Suprapubic skin (tissue), 4 donors: ENCODE measurements at regions not wholly inside any gene's neighbourhood (a gene's known extent, or its start where the extent isn't known, plus 50 kb on each side); places are given as distances from the start of the nearest gene placed in this dataset.

ENCODE experiments used
- DNase-seq, 2 donors: peaks; one replicate each; pipeline ENCODE4 v3.0.0-alpha.2; 2019; ENCODE audit warnings: low spot score in 2 of 2
- H3K27ac ChIP-seq: fragments of 200-600 bp; sonication (generic); one replicate; pipeline ENCODE4 v1.5.1; 2019
- H3K27me3 ChIP-seq: fragments of 200-600 bp; sonication (generic); one replicate; pipeline ENCODE4 v1.5.1; 2019
- H3K36me3 ChIP-seq: fragments of 200-600 bp; sonication (generic); one replicate; pipeline ENCODE4 v1.5.1; 2019
- H3K4me1 ChIP-seq: fragments of 200-600 bp; sonication (generic); one replicate; pipeline ENCODE4 v1.5.1; 2019
- H3K4me3 ChIP-seq: fragments of 200-600 bp; sonication (generic); one replicate; pipeline ENCODE4 v1.5.1; 2019; ENCODE audit warnings: mild to moderate bottlenecking
- H3K9me3 ChIP-seq: fragments of 200-600 bp; sonication (generic); one replicate; pipeline ENCODE4 v1.5.1; 2019
- EP300 ChIP-seq: sonication (generic); formaldehyde crosslinking; IDR thresholded peaks from one replicate; pipeline ENCODE4 v1.6.1; 2017; ENCODE audit warnings: antibody characterized with exemption
- POLR2A ChIP-seq, 2 donors: fragments of 450-650 bp; IDR thresholded peaks; one replicate each; pipeline ENCODE4 v1.6.1; 2017; ENCODE audit warnings: antibody characterized with exemption in 2 of 2, mild to moderate bottlenecking in 2 of 2, moderate library complexity in 2 of 2
- POLR2AphosphoS5 ChIP-seq, 3 donors: sonication (generic); formaldehyde crosslinking; IDR thresholded peaks; one replicate each; pipeline ENCODE4 v1.6.1; 2017; ENCODE audit warnings: antibody characterized with exemption in 3 of 3
- WGBS: methylation state at CpG from one replicate; pipeline ENCODE4 v1.1.5; 2018; 5-methylcytosine and 5-hydroxymethylcytosine counted together
- TF ChIP-seq, protein P1 (sequence below), 2 donors: fragments of 200-600 bp in 1 of 2; fragments of 450-650 bp in 1 of 2; sonication (generic) in 1 of 2; IDR thresholded peaks; one replicate each; pipeline ENCODE4 v1.5.1; 2016 to 2019; ENCODE audit warnings: antibody characterized with exemption in 2 of 2, mild to moderate bottlenecking in 1 of 2, moderate library complexity in 1 of 2

- 71% methylated on average over 3 of the region's 3 CpGs for WGBS
- Histone ChIP-seq H3K36me3 (no peaks in the 10 kb centered on the region), H3K4me3 (no peak overlapping the region), H3K9me3 (peaks cover 3% of the 10 kb centered on the region), H3K27me3 (peaks cover 13% of the 10 kb centered on the region), H3K27ac (no peak overlapping the region), H3K4me1 (peaks cover 8% of the 10 kb centered on the region)
- TF ChIP-seq POLR2AphosphoS5 (IDR thresholded peaks at IDR 0.05) (no peak), POLR2A (IDR thresholded peaks at IDR 0.05) (no peak), EP300 (no peak)
- TF ChIP-seq, protein P1, sequence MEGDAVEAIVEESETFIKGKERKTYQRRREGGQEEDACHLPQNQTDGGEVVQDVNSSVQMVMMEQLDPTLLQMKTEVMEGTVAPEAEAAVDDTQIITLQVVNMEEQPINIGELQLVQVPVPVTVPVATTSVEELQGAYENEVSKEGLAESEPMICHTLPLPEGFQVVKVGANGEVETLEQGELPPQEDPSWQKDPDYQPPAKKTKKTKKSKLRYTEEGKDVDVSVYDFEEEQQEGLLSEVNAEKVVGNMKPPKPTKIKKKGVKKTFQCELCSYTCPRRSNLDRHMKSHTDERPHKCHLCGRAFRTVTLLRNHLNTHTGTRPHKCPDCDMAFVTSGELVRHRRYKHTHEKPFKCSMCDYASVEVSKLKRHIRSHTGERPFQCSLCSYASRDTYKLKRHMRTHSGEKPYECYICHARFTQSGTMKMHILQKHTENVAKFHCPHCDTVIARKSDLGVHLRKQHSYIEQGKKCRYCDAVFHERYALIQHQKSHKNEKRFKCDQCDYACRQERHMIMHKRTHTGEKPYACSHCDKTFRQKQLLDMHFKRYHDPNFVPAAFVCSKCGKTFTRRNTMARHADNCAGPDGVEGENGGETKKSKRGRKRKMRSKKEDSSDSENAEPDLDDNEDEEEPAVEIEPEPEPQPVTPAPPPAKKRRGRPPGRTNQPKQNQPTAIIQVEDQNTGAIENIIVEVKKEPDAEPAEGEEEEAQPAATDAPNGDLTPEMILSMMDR (IDR thresholded peaks at IDR 0.05), result no peak
- DNase-seq, result no peak
Measured at GRCh38 chr20:48106428-48106827, 321.1 kb upstream of the SULF2 start.

GRCh38 chr20:48105526-48105925 lies 320.2 kb upstream of the SULF2 start:
- H3K4me3 ChIP-seq, result no peak overlapping the region
- no peak overlapping the region for H3K27ac ChIP-seq
- TF ChIP-seq EP300 (no peak), POLR2A (IDR thresholded peaks at IDR 0.05) (no peak), POLR2AphosphoS5 (IDR thresholded peaks at IDR 0.05) (no peak)
- TF ChIP-seq, protein P1 (IDR thresholded peaks at IDR 0.05), result no peak
- DNase-seq, result no peak
- peaks cover 8% of the 10 kb centered on the region for H3K4me1 ChIP-seq
- no peaks in the 10 kb centered on the region for H3K36me3 ChIP-seq
- H3K27me3 ChIP-seq, result peaks cover 14% of the 10 kb centered on the region
- WGBS, result 78% methylated on average over 11 of the region's 11 CpGs
- peaks cover 3% of the 10 kb centered on the region for H3K9me3 ChIP-seq

GRCh38 chr20:48102931-48103660 lies 317.8 kb upstream of the SULF2 start:
- no peaks in the 10 kb centered on the region for H3K36me3 ChIP-seq
- H3K9me3 ChIP-seq, result peaks cover 3% of the 10 kb centered on the region
- 56% methylated on average over 11 of the region's 11 CpGs for WGBS
- H3K4me3 ChIP-seq, result no peak overlapping the region
- no peak for TF ChIP-seq POLR2AphosphoS5 (IDR thresholded peaks at IDR 0.05)
- no peak for TF ChIP-seq POLR2A (IDR thresholded peaks at IDR 0.05)
- TF ChIP-seq, protein P1 (IDR thresholded peaks at IDR 0.05), result no peak
- no peak for TF ChIP-seq EP300
- peaks cover 14% of the 10 kb centered on the region for H3K27me3 ChIP-seq
- no peak overlapping the region for H3K27ac ChIP-seq
- DNase-seq, result no peak
- peaks cover 8% of the 10 kb centered on the region for H3K4me1 ChIP-seq

DNA sequence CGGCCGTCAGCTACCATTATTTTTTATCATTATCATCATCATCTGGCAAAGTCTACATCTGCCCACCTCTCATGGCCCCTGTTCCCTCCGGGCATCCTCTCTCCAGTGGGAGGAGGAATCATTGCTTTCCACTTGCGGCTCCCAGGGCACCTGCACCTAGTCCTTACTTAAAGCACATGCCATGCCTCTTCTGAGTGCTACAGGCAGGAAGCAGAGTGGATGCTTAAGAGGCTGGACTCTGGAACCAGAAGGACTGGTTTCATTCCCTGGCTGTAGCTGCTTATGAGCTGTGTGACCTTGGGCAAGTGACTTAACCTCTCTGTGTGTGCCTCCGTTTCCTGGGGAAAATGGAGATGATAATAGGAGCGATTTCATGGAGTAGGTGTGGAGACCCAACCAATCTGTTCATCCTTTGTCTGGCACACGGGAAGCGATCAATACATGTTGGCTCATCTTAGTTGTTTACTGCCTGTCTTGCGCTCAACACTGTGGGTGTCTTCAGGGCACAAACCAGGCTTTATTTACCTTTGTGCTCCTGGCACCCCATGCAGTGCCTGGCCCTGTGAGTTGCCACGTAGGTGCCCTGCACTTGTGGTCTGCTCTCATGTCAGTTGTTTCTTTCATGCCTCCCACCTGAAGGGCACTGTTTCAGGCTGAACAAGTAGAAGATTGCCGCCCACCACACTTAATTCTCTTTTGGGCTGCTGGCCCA lies 317.0 kb upstream of the SULF2 start:
- Histone ChIP-seq H3K4me1 (peaks cover 8% of the 10 kb centered on the region), H3K9me3 (peaks cover 3% of the 10 kb centered on the region), H3K27ac (no peak overlapping the region), H3K36me3 (no peaks in the 10 kb centered on the region), H3K27me3 (peaks cover 14% of the 10 kb centered on the region), H3K4me3 (no peak overlapping the region)
- DNase-seq, result no peak
- TF ChIP-seq EP300, result no peak
- no peak for TF ChIP-seq POLR2A (IDR thresholded peaks at IDR 0.05)
- TF ChIP-seq POLR2AphosphoS5 (IDR thresholded peaks at IDR 0.05), result no peak
- TF ChIP-seq, protein P1 (IDR thresholded peaks at IDR 0.05), result no peak
- 86% methylated on average over 11 of the region's 11 CpGs for WGBS

GRCh38 chr20:48100483-48100882 lies 315.2 kb upstream of the SULF2 start:
- DNase-seq, result no peak
- TF ChIP-seq POLR2AphosphoS5 (IDR thresholded peaks at IDR 0.05) (no peak), POLR2A (IDR thresholded peaks at IDR 0.05) (no peak), EP300 (no peak)
- TF ChIP-seq, protein P1 (IDR thresholded peaks at IDR 0.05), result no peak
- 89% methylated on average over 3 of the region's 3 CpGs for WGBS
- Histone ChIP-seq H3K27me3 (peaks cover 14% of the 10 kb centered on the region), H3K27ac (no peak overlapping the region), H3K4me1 (peaks cover 8% of the 10 kb centered on the region), H3K4me3 (no peak overlapping the region), H3K36me3 (no peaks in the 10 kb centered on the region), H3K9me3 (no peaks in the 10 kb centered on the region)
